GM18858 (cell line): ENCODE measurements at regions not wholly inside any gene's neighbourhood (a gene's known extent, or its start where the extent isn't known, plus 50 kb on each side); places are given as distances from the start of the nearest gene placed in this dataset.
"Not testable (repeated sequence)": the region's sequence is repeated elsewhere in the genome, so short reads cannot be mapped to it uniquely, and the experiment has no call there.

Experiments used
- ATAC-seq: cut with Tn5 transposase; IDR thresholded peaks from one replicate; pipeline ENCODE4 v1.9.1; 2021; ENCODE audit not compliant: unreplicated experiment

DNA sequence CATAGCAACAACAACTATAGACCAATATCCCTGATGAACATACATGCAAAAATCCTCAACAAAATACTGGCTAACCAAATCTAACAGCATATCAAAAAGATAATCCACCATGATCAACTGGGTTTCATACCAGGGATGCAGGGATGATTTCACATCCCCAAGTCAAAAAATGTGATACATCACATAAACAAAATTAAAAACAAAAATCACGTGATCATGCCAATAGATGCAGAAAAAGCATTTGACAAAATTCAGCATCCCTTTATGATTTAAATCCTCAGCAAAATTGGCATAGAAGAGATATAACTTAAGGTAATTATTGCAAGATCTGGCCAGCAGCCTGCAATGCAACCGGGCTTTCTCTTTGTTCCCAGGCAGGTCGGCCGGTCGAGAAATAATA is 735.1 kb upstream of the SGO1 start:
- not testable (repeated sequence) for ATAC-seq

DNA sequence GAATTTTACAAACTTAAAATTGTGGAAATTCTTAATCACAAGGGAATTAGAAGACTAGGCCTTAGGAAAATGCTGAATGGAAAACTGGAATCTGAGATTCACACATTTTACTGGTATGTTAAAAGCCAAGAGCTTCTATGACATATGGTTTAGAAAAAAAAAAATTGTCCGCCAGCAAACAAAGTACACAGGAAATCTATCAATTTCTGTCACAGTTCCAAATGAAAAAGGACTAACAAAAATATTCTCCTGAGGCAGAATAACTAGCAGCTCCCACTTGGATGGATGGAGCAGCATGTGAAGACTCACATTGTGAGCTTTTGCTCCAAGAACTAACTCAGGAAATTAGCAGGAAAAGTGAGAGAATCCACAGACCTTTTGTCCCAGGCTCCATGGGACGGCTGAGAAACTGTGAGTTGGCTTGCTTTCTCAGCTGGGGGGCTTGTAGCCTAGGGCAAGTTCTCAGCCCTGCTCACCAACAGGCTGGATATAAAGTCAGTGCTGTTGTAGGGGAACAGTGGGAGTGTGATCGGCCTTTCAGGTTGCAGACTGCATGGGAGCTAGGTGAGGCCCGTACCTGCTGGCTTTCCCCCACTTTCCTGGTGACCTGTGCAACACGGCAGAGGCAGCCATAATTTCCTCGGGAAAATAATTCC is 731.1 kb upstream of the SGO1 start:
- no peak for ATAC-seq

DNA sequence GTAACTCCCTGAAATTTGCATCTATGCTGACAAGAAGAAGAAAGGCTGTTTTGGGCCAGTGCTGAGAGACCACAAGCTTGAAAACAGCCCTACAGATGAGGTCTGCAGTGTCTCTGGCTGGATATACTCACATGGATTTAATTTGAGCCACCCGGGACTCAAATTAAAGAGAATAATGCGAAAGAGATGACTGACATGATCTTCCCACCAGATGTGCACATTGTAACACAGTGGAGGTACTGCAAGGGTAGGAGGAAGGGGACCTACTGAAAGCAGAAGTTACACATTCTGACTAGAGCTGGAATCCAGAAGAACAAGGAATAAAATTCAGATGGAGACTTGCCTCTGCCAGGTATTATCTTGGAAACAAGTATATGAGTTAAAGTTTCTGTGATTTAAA is 728.3 kb upstream of the SGO1 start:
- ATAC-seq = no peak

DNA sequence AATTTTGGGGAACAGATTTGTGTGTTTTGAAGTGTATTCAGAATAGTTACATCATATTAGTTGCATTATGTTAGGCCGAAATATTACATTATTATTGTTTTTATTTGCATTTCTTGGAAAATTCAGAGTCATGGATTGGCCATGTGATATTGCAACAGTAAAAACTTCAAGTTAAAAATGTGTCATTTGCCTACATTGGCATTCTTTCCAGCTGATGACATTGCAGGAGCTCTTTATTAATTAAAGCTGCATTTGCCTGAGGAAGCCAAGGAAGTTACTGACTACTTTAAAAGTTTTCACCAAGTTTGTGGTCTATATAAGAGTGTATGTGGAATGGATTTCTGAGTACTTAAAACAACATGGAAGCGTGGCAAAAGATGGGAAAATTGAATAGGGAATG is 726.4 kb upstream of the SGO1 start:
- ATAC-seq = no peak

DNA sequence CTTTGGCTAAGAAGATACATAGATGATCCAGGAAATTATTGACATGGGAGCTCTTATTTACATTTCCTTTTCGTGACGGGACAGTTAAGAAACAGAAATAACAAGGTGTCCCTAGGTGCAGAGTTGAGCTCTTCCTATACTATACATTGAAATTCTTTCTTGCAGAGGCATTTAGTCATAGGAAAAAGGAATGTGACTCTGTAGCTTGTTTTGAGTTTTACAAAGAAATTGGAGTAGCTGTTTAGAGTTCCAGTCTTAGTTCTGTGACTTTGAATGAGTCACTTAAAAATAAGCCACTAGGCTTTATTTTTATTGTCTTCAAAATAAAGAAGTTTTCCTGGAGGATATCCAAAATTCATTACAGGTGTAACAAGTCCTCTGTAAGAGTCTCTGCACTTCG is 723.5 kb upstream of the SGO1 start:
- no peak for ATAC-seq

DNA sequence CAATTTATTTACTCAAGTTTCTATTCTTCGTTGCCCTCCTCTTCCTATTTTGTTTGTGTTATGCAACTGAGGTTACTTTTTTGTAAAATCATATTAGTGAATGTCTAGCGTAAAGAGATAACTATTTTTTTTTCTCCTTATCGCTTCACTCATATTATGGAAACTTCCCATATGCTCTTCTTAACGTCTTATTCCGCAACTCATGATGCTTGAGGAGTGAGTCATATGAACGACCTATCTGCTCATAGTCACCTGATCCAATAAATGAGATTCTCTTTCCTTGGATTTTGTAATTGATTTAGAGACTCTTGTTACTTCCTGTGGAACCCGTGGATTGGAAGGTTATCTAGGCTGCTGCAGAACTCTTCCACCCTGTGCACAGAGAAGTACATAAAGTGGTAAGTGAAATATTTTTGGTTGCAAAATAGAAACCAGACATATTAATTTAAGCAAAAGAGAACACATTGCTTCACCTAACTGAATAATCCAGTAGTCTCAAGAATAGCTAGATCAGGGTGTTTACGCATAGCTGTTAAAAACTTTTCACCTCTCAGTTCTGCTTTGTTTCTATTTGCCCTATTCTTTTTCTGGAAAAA is 719.3 kb upstream of the SGO1 start:
- no peak for ATAC-seq

DNA sequence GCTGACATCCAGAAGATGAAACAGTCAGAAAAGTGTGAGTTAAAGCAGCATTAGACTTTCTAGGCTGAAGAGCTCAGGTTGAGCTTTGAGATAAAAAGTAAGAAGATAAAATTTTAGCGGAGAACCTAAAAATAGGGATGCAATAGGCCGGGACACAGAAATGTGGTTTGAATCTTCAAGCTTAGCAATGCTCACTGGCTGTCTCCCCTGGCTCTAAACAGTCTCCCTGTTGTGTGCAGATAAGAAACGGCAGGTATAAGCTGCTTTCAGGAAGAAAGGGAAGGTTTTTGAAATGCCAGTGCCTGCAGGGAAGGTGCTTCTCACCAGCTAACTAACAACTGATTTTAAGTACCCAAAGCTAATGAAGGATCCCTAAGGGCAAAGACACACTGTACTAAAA is 718.7 kb upstream of the SGO1 start:
- no peak for ATAC-seq

DNA sequence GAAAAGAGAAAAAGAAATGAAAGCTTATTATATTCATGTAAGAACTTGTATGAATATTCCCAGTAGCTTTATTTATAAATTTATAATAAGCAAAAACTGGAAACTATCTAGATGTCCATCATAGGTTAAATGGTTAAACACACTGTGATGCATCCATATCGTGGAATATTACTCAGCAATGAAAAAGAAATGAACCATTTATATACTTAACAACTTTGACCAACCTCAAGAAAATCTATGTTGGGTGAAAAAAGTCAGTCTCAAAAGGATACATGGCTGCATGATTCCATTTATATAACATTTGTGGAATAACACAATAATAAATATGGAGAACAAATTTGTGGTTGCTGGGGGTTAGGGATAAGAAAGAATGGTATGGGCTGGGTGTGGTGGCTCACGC is 713.0 kb upstream of the SGO1 start:
- no peak for ATAC-seq

DNA sequence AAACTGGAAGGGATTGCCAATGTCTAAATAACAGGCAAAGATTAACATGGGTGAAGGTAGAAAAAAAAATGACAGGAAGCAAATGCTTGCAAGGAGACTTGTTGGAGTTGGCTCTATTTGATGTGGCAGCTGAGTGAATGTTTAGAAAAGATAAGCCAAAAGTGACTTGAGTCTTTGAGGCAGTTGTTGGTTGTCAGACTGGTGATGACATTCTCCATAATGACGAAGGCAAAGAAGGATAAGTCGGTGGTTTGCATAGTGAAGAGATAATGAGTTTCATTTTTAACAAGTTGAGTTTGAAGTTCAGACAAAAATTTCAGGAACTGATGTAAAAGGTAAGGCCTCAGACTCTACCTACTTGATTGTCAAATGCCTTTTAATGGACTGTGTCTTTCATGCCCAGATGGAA is 704.1 kb upstream of the SGO1 start:
- ATAC-seq = no peak

DNA sequence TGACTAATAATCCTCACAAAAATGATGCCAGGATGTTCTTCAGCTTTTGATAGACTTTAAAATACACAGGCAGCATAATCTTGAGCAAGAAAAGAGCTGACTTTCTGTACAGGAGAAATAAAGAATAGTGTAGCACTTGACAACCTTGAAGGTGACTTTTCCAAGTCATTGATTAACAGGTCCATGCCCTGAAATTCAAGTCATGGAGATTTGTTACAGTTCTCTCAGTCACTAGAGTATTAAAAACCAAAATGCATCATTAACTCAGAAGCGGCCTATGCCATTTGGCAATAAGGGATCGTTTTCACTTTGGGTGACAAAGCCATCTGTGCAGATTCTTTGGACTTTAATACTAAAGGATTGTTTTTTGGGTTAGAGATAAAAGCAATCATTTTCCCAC is 692.7 kb upstream of the SGO1 start:
- ATAC-seq = no peak

DNA sequence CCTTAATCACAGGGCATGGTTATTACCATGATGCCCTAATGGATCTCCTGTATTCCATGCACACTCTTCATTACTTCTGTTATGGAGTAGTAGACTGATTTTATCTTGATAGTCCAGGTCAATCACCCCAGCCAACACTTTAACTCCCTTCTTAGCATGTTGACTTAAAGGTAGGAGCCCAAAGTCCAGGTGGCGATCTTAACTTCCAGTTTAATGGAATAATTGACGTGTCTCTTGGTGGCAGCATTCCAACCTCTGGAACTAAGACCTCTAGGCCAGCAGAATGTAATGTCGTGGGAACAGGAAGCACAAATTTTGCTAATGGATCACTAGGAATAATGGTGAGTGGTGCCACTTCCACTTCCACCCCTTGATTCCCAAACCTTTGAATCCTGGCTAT is 687.2 kb upstream of the SGO1 start:
- no peak for ATAC-seq

DNA sequence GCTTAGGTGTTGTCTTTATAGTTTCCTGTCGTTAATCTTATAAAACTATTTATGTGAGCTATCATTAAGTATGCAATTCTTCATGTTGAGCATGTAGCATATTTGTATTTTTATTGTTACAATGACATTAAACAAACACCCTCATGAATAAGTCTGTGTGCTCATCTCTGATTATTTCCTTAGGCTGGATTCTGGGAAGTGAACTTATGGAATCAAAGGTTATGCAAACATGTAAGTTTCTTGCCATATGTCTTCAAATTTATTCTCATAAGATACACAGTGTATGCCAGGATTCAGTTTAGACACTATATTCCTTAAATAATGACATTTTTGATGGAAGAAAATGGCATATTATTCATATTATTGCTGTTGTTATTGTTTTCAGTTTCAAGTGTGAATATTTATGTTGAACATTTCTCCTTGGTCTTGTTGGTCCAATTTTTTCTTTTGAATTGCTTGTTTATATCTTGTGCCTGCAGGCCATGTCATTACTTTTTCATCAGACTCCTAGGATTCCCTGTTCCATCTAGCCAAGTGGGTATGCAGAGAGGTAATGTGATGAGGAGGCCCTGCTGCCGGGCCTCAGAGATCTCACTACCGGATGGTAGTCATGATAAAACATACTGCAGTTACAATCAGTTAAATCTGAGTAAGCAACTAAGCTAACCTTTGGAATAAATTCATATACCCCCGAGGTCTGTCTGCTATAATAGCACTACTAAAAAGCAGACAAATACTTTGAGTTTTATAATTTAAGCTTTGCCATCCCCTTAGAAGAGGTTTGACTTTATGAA is 684.3 kb upstream of the SGO1 start:
- no peak for ATAC-seq

DNA sequence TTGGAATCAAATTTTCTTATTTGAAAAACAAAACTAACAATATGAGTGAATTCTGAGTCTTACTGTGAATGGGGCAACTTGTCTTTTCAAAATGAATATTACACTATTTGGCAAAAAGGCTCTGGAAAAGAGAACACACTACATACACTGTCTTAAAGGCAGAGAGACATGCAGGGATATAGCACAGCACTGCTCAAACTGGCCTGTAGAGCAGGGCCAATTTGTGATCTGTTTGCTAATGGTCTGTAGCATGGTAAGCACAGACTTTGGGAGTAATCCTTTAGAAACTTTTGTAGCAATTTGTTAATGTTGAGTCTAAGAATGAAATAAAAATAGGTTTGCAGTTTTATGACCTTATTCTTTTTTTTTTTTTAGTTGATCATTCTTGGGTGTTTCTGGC is 679.8 kb upstream of the SGO1 start:
- no peak for ATAC-seq

DNA sequence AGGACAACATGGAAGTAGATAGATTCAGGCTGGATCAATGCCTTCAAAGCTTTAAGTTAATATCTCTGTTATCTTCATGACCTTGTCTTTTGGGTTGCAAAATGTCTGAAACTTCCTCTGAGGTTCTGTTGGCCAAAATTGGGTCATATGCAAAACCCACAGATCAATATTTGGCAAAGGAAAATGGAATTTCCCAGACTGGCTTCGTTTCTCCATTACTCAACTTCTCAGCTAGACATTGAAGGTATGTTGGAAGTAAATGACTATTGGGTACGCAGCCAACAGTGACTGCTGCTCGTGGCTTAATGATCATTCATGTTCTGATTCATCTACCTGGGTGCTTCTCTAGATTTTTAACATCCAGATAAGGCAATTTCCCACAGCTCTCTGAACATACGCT is 675.4 kb upstream of the SGO1 start:
- ATAC-seq = no peak

DNA sequence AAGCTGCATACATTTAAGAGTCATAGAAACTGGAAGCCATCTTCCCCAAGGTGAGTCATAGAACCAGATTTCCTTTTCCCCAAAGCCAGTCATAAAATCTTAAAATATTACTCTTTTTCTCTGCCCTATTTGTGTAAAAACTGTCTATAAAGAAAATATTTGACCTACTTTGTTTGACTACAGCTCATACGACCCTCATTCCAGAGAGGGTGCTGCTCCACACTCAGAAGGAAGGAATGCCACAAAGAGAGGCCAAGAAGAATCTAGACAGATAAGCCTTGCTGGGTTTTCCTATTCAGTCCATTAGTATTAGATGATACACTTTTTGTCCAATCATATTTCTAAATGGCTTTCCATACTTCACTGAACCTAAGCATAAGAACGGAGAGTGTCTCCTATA is 671.6 kb upstream of the SGO1 start:
- ATAC-seq = no peak

DNA sequence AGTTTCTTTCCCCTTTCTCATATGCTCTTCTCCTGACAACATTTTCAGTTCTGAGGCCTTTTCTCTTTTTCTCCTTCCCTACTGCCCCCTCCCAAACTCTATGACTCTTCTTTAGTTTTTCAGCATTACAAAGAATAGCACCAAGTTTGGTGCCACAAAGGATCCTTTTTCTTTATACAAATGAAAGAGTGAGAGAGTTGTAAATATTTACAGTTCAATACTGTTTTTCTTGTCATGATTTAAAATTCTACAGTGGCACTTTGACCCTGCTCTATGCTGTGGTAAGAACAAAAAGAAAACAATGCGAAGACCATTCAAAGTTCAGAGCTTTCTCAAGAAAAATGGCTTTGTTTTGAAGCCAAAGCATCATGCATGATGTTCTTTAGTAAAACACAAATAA is 667.9 kb upstream of the SGO1 start:
- ATAC-seq = no peak

DNA sequence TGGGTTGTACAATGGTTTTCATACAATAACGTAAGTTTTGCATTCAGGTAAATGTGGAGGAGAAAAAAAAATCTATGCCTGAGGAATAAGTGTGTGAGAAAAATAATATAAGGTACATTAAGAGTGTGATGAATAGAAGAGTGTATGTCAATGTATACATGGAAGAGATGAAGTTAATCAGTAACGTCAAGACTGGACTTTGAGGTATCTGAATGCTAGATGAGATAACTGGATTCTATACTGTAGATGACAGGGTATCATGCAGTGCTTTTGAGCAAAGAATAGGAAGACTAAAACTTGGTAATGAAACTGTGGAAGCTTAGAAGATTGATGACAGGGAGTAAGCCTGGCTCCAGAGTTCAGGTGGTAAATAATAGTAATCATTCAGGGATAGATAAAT is 666.7 kb upstream of the SGO1 start:
- ATAC-seq = no peak

DNA sequence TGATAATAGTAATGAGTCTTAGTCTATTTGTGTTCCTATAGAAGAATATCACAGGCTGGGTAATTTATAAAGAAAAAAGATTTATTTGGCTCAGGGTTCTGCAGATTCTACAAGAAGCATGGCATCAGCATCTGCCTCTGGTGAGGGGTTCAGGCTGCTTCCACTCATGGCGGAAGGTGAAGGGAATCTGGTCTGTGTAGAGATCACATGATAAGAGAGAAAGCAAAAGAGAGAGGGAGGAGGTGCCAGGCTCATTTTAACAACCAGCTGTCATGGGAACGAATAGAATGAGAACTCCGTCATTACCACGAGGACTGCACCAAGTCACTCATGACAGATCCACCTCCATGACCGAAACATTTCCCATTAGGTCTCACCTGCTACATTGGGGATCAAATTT is 664.0 kb upstream of the SGO1 start:
- no peak for ATAC-seq

DNA sequence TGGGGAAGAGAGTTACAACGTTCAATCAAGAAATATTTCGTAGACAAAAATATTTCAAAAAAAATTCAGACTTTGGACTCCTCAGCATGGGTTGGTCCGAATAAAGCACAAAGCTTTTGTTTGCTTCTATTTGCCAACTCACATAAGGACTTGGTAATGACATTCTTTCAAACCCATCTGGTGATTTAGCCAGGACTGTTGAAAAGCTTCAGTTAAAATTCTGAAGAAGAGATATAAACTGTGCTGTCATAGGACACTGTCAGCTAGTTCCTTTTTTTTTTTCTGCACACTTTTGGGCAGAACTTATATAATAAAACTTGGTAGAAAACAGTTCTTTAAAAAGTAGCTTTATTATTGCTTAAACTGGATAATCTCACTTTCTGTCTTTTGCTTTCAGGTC is 660.8 kb upstream of the SGO1 start:
- no peak for ATAC-seq

DNA sequence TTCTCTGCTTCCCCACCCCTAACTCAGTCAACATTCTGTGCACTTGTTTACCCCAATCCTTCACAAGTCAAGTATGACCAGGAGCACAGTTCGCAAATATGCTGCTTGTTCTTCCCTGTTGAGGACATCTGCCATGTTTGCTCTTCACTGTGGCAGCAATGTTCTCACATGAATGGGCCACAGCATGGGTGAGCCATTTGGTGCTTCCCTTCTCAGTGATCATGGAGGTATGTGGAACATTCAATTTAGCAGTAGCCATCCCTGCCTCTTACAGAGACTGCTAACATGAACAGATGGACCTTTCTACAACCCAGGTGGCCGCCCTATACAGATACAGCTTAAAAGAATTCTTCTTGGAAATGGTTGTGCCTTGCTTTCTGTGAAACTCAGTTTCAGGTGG is 660.1 kb upstream of the SGO1 start:
- no peak for ATAC-seq

DNA sequence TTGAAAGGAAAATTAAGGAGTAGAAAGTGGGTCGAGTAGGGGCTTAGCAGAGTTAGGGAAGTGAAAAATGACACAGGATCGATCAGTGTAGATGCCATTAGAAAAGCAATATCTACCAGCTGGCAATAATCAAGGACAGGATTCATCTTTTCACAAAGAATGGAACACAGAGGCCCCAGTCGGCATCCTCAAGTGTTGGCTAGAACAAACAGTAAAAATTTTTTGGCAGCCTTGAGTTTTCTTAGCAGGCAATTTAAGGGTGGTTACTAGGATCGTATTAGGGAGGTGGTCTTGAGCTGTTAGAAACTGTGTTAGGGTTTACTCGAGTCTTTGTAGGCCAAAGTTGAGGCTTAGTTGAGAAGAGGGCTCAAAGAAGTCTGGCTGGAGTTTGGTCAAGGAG is 658.8 kb upstream of the SGO1 start:
- no peak for ATAC-seq

DNA sequence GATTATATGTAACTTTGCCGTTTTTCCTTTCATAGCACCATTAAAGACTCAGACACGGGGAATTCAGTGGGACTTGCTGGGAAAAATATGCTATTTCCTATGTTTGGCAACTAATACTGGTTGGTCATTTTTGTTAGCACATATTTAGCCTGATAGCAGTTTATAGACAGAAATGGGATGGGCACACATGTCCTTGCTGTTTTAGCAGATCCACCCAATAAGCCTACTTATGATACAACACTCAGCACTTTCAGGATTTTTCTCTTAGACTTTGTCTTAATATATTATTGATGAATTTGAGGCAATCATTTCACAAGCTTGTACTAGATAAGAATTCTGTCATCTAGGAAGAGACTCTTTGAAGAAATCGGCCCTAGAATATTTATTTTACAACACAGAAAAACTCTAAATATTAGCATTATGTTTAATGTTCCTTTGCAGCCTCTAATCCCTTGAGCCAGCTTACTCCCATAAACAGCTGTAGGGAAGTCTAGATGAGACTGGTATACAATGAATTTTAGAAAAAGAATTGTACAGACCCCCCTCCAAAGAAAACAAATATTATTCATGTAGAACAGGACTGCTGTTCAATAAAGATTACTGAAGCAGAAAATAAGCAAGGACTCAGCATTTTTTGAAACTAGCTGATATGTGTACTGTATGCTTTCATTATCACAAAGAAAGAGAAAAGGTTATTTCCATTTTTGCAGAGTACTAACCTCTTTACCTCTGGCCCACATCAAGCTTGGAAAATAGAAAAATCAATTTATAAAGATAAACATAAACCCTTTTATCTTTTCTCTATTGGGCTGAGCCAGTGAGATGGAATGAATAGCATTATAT is 656.8 kb upstream of the SGO1 start:
- no peak for ATAC-seq
